ENCODE measurements at regions not wholly inside any gene's neighbourhood (a gene's known extent, or its start where the extent isn't known, plus 50 kb on each side); places are given as distances from the start of the nearest gene placed in this dataset.

GRCh38 chr1:83794384-83794783, 204.5 kb downstream of the TTLL7 start:
- no peak for DNase-seq
- Histone ChIP-seq H2AK5ac (ENCODE audit: low read length) (no peak overlapping the region), H2AFZ (ENCODE audit: insufficient read depth, low read length, poor library complexity) (no peak overlapping the region), H3K9me3 (ENCODE audit: insufficient read depth, low read depth, low read length) (no peaks in the 10 kb centered on the region), H4K8ac (ENCODE audit: low read depth, low read length) (no peak overlapping the region), H3K27ac (ENCODE audit: low read depth, low read length) (no peak overlapping the region), H4K91ac (ENCODE audit: low read depth, low read length) (no peak overlapping the region), H2BK120ac (ENCODE audit: insufficient read depth, low read length, poor library complexity) (no peak overlapping the region), H2BK12ac (ENCODE audit: low read length) (no peak overlapping the region), H3K9ac (ENCODE audit: low read length) (no peak overlapping the region), H3K18ac (ENCODE audit: low read length) (no peak overlapping the region), H3K36me3 (ENCODE audit: control insufficient read depth in 1 of 2, insufficient read depth in 2 of 2, low read length in 2 of 2) (no peaks in the 10 kb centered on the region), H3K4ac (ENCODE audit: low read depth, low read length) (no peak overlapping the region), H3K4me3 (ENCODE audit: low read depth, low read length) (no peak overlapping the region), H3K14ac (ENCODE audit: low read length) (no peak overlapping the region), H3K79me1 (ENCODE audit: low read length) (no peaks in the 10 kb centered on the region), H2BK5ac (ENCODE audit: low read depth, low read length, poor library complexity) (no peak overlapping the region), H3K27me3 (ENCODE audit: insufficient read depth, low read length) (no peaks in the 10 kb centered on the region), H3K4me2 (ENCODE audit: low read length) (no peak overlapping the region), H3K23ac (ENCODE audit: low read length) (no peak overlapping the region), H4K12ac (ENCODE audit: low read depth, low read length) (no peak overlapping the region), H3K4me1 (ENCODE audit: control insufficient read depth in 1 of 2, insufficient read depth in 2 of 2, low read length in 2 of 2) (no peaks in the 10 kb centered on the region), H3K79me2 (ENCODE audit: control insufficient read depth, insufficient read depth, low read length, poor library complexity) (no peaks in the 10 kb centered on the region)
- no CpG with 5 or more reads among the region's 2 CpGs for WGBS (ENCODE audit: extremely low coverage, insufficient coverage, insufficient read length)

- H3K79me1 ChIP-seq (ENCODE audit: low read length) = no peaks in the 10 kb centered on the region
- H3K4me3 ChIP-seq (ENCODE audit: low read depth, low read length) = no peak overlapping the region
- no peak overlapping the region for H2BK12ac ChIP-seq (ENCODE audit: low read length)
- no peaks in the 10 kb centered on the region for H3K27me3 ChIP-seq (ENCODE audit: insufficient read depth, low read length)
- H2AK5ac ChIP-seq (ENCODE audit: low read length) = no peak overlapping the region
- no peak overlapping the region for H3K4ac ChIP-seq (ENCODE audit: low read depth, low read length)
- H2AFZ ChIP-seq (ENCODE audit: insufficient read depth, low read length, poor library complexity) = no peak overlapping the region
- H2BK5ac ChIP-seq (ENCODE audit: low read depth, low read length, poor library complexity) = no peak overlapping the region
- H4K8ac ChIP-seq (ENCODE audit: low read depth, low read length) = no peak overlapping the region
- no peaks in the 10 kb centered on the region for H3K79me2 ChIP-seq (ENCODE audit: control insufficient read depth, insufficient read depth, low read length, poor library complexity)
- no peak overlapping the region for H4K12ac ChIP-seq (ENCODE audit: low read depth, low read length)
- no peak for DNase-seq
- no CpG with 5 or more reads among the region's 3 CpGs for WGBS (ENCODE audit: extremely low coverage, insufficient coverage, insufficient read length)
- H3K4me2 ChIP-seq (ENCODE audit: low read length) = no peak overlapping the region
- no peak overlapping the region for H3K9ac ChIP-seq (ENCODE audit: low read length)
- no peaks in the 10 kb centered on the region for H3K4me1 ChIP-seq (ENCODE audit: control insufficient read depth in 1 of 2, insufficient read depth in 2 of 2, low read length in 2 of 2)
- no peaks in the 10 kb centered on the region for H3K36me3 ChIP-seq (ENCODE audit: control insufficient read depth in 1 of 2, insufficient read depth in 2 of 2, low read length in 2 of 2)
- no peaks in the 10 kb centered on the region for H3K9me3 ChIP-seq (ENCODE audit: insufficient read depth, low read depth, low read length)
- H4K91ac ChIP-seq (ENCODE audit: low read depth, low read length) = no peak overlapping the region
- H3K18ac ChIP-seq (ENCODE audit: low read length) = no peak overlapping the region
- no peak overlapping the region for H2BK120ac ChIP-seq (ENCODE audit: insufficient read depth, low read length, poor library complexity)
- no peak overlapping the region for H3K27ac ChIP-seq (ENCODE audit: low read depth, low read length)
- H3K14ac ChIP-seq (ENCODE audit: low read length) = no peak overlapping the region
- no peak overlapping the region for H3K23ac ChIP-seq (ENCODE audit: low read length)
These were observed 207.0 kb downstream of the TTLL7 start for GRCh38 chr1:83791821-83792437.

- peak in 1 of 2 donors; percentile 35 for DNase-seq
- no peak overlapping the region for H4K8ac ChIP-seq (ENCODE audit: low read depth, low read length)
- H3K79me2 ChIP-seq (ENCODE audit: control insufficient read depth, insufficient read depth, low read length, poor library complexity) = no peaks in the 10 kb centered on the region
- H3K27me3 ChIP-seq (ENCODE audit: insufficient read depth, low read length) = no peaks in the 10 kb centered on the region
- H3K23ac ChIP-seq (ENCODE audit: low read length) = no peak overlapping the region
- H3K36me3 ChIP-seq (ENCODE audit: control insufficient read depth in 1 of 2, insufficient read depth in 2 of 2, low read length in 2 of 2) = no peaks in the 10 kb centered on the region
- H3K14ac ChIP-seq (ENCODE audit: low read length) = no peak overlapping the region
- H3K4me1 ChIP-seq (ENCODE audit: control insufficient read depth in 1 of 2, insufficient read depth in 2 of 2, low read length in 2 of 2) = no peaks in the 10 kb centered on the region
- H3K9ac ChIP-seq (ENCODE audit: low read length) = no peak overlapping the region
- H3K4ac ChIP-seq (ENCODE audit: low read depth, low read length) = no peak overlapping the region
- no peak overlapping the region for H2AK5ac ChIP-seq (ENCODE audit: low read length)
- H3K4me2 ChIP-seq (ENCODE audit: low read length) = no peak overlapping the region
- no peak overlapping the region for H2BK12ac ChIP-seq (ENCODE audit: low read length)
- H2BK120ac ChIP-seq (ENCODE audit: insufficient read depth, low read length, poor library complexity) = no peak overlapping the region
- H3K18ac ChIP-seq (ENCODE audit: low read length) = no peak overlapping the region
- WGBS (ENCODE audit: extremely low coverage, insufficient coverage, insufficient read length) = no CpG with 5 or more reads among the region's 3 CpGs
- no peak overlapping the region for H4K91ac ChIP-seq (ENCODE audit: low read depth, low read length)
- no peak overlapping the region for H3K27ac ChIP-seq (ENCODE audit: low read depth, low read length)
- H3K4me3 ChIP-seq (ENCODE audit: low read depth, low read length) = no peak overlapping the region
- no peaks in the 10 kb centered on the region for H3K9me3 ChIP-seq (ENCODE audit: insufficient read depth, low read depth, low read length)
- H2AFZ ChIP-seq (ENCODE audit: insufficient read depth, low read length, poor library complexity) = no peak overlapping the region
- no peak overlapping the region for H2BK5ac ChIP-seq (ENCODE audit: low read depth, low read length, poor library complexity)
- H4K12ac ChIP-seq (ENCODE audit: low read depth, low read length) = no peak overlapping the region
- H3K79me1 ChIP-seq (ENCODE audit: low read length) = no peaks in the 10 kb centered on the region
These were observed 208.5 kb downstream of the TTLL7 start for GRCh38 chr1:83790446-83790845.

GRCh38 chr1:83787246-83787998, 211.5 kb downstream of the TTLL7 start:
- no peaks in the 10 kb centered on the region for H3K27me3 ChIP-seq (ENCODE audit: insufficient read depth, low read length)
- H2BK12ac ChIP-seq (ENCODE audit: low read length) = no peak overlapping the region
- no peak overlapping the region for H2AK5ac ChIP-seq (ENCODE audit: low read length)
- no peak overlapping the region for H3K9ac ChIP-seq (ENCODE audit: low read length)
- H3K4me1 ChIP-seq (ENCODE audit: control insufficient read depth in 1 of 2, insufficient read depth in 2 of 2, low read length in 2 of 2) = no peaks in the 10 kb centered on the region
- H3K4ac ChIP-seq (ENCODE audit: low read depth, low read length) = no peak overlapping the region
- no peak overlapping the region for H3K4me3 ChIP-seq (ENCODE audit: low read depth, low read length)
- H3K18ac ChIP-seq (ENCODE audit: low read length) = no peak overlapping the region
- no peak overlapping the region for H3K27ac ChIP-seq (ENCODE audit: low read depth, low read length)
- H4K91ac ChIP-seq (ENCODE audit: low read depth, low read length) = no peak overlapping the region
- H3K14ac ChIP-seq (ENCODE audit: low read length) = no peak overlapping the region
- H2BK5ac ChIP-seq (ENCODE audit: low read depth, low read length, poor library complexity) = no peak overlapping the region
- no peaks in the 10 kb centered on the region for H3K79me2 ChIP-seq (ENCODE audit: control insufficient read depth, insufficient read depth, low read length, poor library complexity)
- H4K12ac ChIP-seq (ENCODE audit: low read depth, low read length) = no peak overlapping the region
- no peak overlapping the region for H3K4me2 ChIP-seq (ENCODE audit: low read length)
- no peaks in the 10 kb centered on the region for H3K79me1 ChIP-seq (ENCODE audit: low read length)
- DNase-seq = no peak
- no peaks in the 10 kb centered on the region for H3K36me3 ChIP-seq (ENCODE audit: control insufficient read depth in 1 of 2, insufficient read depth in 2 of 2, low read length in 2 of 2)
- H2AFZ ChIP-seq (ENCODE audit: insufficient read depth, low read length, poor library complexity) = no peak overlapping the region
- no peak overlapping the region for H4K8ac ChIP-seq (ENCODE audit: low read depth, low read length)
- no peaks in the 10 kb centered on the region for H3K9me3 ChIP-seq (ENCODE audit: insufficient read depth, low read depth, low read length)
- no peak overlapping the region for H3K23ac ChIP-seq (ENCODE audit: low read length)
- no CpG with 5 or more reads among the region's 3 CpGs for whole genome bisulfite sequencing (ENCODE audit: extremely low coverage, insufficient coverage, insufficient read length)
- no peak overlapping the region for H2BK120ac ChIP-seq (ENCODE audit: insufficient read depth, low read length, poor library complexity)
